Vagina (tissue), 2 donors: ENCODE measurements at regions not wholly inside any gene's neighbourhood (a gene's known extent, or its start where the extent isn't known, plus 50 kb on each side); places are given as distances from the start of the nearest gene placed in this dataset.

ENCODE experiments used
- CTCF ChIP-seq, 3 experiments: fragments of 450-650 bp in 2 of 3; fragments of 200-600 bp in 1 of 3; sonication (generic) in 1 of 3; IDR thresholded peaks; one replicate each; pipeline ENCODE4 v1.5.1; 2017 to 2019; ENCODE audit warnings: antibody characterized with exemption in 3 of 3, mild to moderate bottlenecking in 2 of 3, moderate library complexity in 2 of 3
- POLR2AphosphoS5 ChIP-seq, 2 donors: sonication (generic); formaldehyde crosslinking; IDR thresholded peaks; one replicate each; pipeline ENCODE4 v1.9.0; 2017; ENCODE audit warnings: antibody characterized with exemption in 2 of 2, mild to moderate bottlenecking in 2 of 2, low read depth in 1 of 2; ENCODE audit not compliant: insufficient read depth in 1 of 2

DNA sequence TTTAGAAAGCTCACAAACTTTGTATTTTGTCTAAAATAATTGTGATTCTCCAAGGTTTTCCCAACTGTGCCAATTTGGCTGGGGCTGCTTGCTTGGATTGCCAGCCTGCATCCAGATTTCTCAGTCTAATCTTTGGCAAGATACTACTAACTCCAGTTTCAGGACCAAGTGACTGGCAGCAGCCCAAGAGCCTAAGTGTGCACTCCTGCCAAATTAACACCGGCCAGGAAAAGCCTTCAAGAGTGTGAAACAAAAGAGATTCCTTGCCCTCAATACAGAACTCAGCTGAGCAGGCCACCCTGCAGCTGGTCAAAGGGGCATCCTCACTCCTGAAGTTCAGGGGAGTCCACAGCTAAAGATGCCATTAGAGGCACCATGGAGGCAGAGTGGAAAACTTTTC lies 589.0 kb upstream of the ACVR2A start:
- TF ChIP-seq CTCF (IDR thresholded peaks at IDR 0.05): no peak
- no peak for TF ChIP-seq POLR2AphosphoS5 (IDR thresholded peaks at IDR 0.05; ENCODE audit: insufficient read depth in 1 of 2, low read depth in 1 of 2)
